ENCODE measurements at regions not wholly inside any gene's neighbourhood (a gene's known extent, or its start where the extent isn't known, plus 50 kb on each side); places are given as distances from the start of the nearest gene placed in this dataset.

- TF ChIP-seq CTCF (conservative IDR thresholded peaks at IDR 0.05; ENCODE audit: low read depth, low read length) (no peak), EZH2 (IDR thresholded peaks at IDR 0.05; ENCODE audit: borderline replicate concordance, low read depth, low read length, poor library complexity, severe bottlenecking) (no peak)
Measured at GRCh38 chr1:115185336-115185735, 96.0 kb upstream of the TSPAN2 start.
